GM19035 (cell line): ENCODE measurements at regions not wholly inside any gene's neighbourhood (a gene's known extent, or its start where the extent isn't known, plus 50 kb on each side); places are given as distances from the start of the nearest gene placed in this dataset.
"Not testable (repeated sequence)": the region's sequence is repeated elsewhere in the genome, so short reads cannot be mapped to it uniquely, and the experiment has no call there.

Experiments
- ATAC-seq: cut with Tn5 transposase; IDR thresholded peaks from one replicate; pipeline ENCODE4 v1.9.1; 2021; ENCODE audit not compliant: unreplicated experiment

DNA sequence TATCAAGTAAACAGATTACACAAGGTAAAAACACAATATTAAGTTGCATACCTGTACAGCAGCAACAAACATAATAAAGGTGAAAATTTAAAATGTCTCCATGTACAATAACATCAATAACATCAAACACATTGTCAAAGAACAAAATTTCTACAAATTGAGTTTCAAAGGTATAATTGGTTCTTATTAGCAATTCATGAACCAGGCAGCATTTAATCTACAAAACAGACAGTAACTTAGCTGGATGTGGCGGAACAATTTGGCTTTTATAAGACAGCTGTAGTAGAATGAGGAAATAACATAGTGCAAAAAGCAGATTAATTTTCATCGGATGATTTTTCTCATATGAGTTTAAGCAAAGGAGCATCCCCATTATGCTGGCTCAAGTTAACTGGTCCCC lies 1176.8 kb downstream of the EFNA5 start:
- ATAC-seq: no peak

- ATAC-seq: no peak
Observed at GRCh38 chr5:106489004-106489403, 1181.7 kb downstream of the EFNA5 start.

DNA sequence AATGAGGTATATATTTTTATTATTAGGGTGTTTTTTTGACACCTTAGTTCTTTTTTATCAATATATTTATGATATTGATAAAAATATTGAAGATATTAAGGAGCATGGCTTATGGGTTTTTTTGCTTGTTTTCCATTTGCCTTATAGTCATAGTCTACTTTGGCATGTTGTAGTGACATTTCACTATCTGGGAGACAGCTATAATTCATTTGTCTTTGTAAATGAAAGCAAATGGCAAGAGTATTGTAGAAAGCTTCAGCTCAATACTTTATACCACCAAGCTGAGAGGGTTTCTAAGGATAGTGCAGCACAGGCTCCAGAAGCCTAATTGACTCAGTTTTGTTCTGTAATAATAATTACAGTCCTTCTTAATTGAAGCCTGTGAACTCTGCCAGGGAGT lies 1182.3 kb downstream of the EFNA5 start:
- ATAC-seq: no peak

- no peak for ATAC-seq
Observed at GRCh38 chr5:106481374-106481773, 1189.4 kb downstream of the EFNA5 start.

- no peak for ATAC-seq
Observed at GRCh38 chr5:106476630-106477029, 1194.1 kb downstream of the EFNA5 start.

- no peak for ATAC-seq
Observed at GRCh38 chr5:106474066-106474465, 1196.7 kb downstream of the EFNA5 start.

DNA sequence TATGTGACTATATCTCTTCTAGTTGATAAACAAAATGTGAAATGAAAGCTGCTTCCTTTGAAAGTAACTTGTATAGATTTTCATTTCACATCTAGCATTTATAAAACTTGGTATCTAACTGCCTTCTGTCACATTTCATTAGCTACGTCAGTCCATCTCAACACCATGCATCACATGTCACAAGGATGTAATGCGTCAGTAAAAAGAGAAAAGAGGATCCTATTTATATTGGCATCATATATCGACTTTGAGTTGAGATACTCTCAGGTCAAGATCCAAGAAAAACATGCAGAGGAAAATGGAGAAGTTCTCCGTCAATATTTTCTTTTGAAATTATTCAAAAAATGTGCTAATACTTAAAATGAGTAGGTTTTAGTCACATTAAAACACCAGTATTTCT lies 1211.2 kb downstream of the EFNA5 start:
- no peak for ATAC-seq

GRCh38 chr5:106454651-106455415 lies 1215.9 kb downstream of the EFNA5 start:
- ATAC-seq: no peak

GRCh38 chr5:106454050-106454449 lies 1216.7 kb downstream of the EFNA5 start:
- ATAC-seq: no peak

GRCh38 chr5:106451998-106452397 lies 1218.7 kb downstream of the EFNA5 start:
- ATAC-seq: no peak

GRCh38 chr5:106443746-106444145 lies 1227.0 kb downstream of the EFNA5 start:
- ATAC-seq: no peak

- no peak for ATAC-seq
Observed at GRCh38 chr5:106435185-106435584, 1235.6 kb downstream of the EFNA5 start.

DNA sequence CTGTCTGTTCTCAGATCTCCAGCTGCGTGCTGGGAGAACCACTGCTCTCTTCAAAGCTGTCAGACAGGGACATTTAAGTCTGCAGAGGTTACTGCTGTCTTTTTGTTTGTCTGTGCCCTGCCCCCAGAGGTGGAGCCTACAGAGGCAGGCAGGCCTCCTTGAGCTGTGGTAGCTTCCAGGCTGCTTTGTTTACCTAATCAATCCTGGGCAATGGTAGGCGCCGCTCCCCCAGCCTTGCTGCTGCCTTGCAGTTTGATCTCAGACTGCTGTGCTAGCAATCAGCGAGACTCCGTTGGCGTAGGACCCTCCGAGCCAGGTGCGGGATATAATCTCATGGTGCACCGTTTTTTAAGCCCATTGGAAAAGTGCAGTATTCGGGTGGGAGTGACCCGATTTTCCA lies 1240.0 kb downstream of the EFNA5 start:
- ATAC-seq: not testable (repeated sequence)

GRCh38 chr5:106423109-106423897 lies 1247.4 kb downstream of the EFNA5 start:
- no peak for ATAC-seq

DNA sequence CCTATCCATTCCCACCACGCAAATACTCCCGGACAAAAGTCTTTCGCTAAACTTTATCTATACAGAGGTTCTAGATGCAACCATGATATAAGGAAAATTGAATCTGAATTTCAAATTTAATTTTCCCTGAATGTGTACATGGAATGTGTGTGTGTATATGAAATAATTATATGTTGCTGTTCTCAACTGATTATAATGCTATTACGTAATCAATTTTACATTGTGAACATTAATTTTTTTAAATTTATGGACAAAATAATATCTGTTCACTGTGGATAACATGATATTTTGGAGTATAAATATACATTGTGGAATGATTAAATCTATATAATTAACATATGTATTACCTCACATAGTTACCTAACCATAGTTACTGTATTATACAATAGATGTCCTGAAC lies 1250.6 kb downstream of the EFNA5 start:
- ATAC-seq: no peak

- no peak for ATAC-seq
Observed at GRCh38 chr5:106418196-106418595, 1252.5 kb downstream of the EFNA5 start.

- no peak for ATAC-seq
Observed at GRCh38 chr5:106417566-106417965, 1253.2 kb downstream of the EFNA5 start.

DNA sequence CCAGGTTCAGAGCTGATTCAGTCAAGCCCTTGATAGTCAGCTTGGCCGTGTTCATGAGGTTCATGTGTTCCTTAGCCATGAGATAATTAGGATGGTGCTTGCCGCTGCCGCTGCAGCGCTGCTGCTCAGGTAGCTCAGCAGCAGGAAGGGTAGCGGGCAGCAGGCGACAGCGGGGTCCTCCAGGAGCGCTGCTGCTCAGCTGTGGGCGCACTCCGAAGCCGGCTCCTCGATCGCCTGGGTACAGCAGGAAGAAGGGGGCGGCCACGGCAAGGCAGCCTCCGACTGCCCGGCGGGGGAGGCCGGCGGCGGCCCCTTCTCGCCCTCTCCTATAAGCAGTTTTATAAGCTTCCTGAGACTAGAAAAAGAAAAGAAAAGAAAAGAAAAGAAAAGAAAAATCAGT lies 1253.6 kb downstream of the EFNA5 start:
- ATAC-seq: no peak

- no peak for ATAC-seq
Observed at GRCh38 chr5:106415541-106415940, 1255.2 kb downstream of the EFNA5 start.

DNA sequence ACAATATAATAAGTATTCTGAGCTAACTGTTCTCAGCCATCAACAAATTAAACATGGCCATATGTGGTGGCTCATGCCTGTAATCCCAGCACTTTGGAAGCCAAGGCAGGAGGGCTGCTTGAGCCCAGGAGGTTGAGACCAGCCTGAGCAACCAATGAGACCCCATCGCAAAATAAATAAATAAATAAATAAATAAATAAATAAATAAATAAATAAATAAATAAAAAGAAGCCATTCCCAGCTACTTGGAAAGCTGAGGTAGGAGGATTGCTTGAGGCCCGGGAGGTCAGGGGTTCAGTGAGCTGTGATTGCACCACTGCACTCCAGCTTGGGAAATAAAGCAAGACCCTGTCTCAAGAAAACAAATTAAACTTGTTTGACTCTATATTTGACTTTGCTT lies 1256.4 kb downstream of the EFNA5 start:
- no peak for ATAC-seq

- no peak for ATAC-seq
Observed at GRCh38 chr5:106412606-106413005, 1258.1 kb downstream of the EFNA5 start.

GRCh38 chr5:106408570-106408969 lies 1262.2 kb downstream of the EFNA5 start:
- no peak for ATAC-seq
